ENCODE measurements at regions not wholly inside any gene's neighbourhood (a gene's known extent, or its start where the extent isn't known, plus 50 kb on each side); places are given as distances from the start of the nearest gene placed in this dataset.

GRCh38 chr22:34866081-34866480 is 199.9 kb upstream of the ISX start:
- TF ChIP-seq ATF3 (IDR thresholded peaks at IDR 0.05) (no peak), EZH2 (IDR thresholded peaks at IDR 0.05) (no peak), CTCF (IDR thresholded peaks at IDR 0.05 in 2 of 3, conservative IDR thresholded peaks at IDR 0.05 in 1 of 3; ENCODE audit: borderline replicate concordance in 1 of 3, insufficient read depth in 1 of 3, low read depth in 2 of 3, low read length in 2 of 3) (no peak), POLR2AphosphoS5 (IDR thresholded peaks at IDR 0.05; ENCODE audit: low read depth, low read length) (no peak), CBX3 (IDR thresholded peaks at IDR 0.05; ENCODE audit: low read depth) (no peak), TCF7L2 (IDR thresholded peaks at IDR 0.05; ENCODE audit: borderline replicate concordance, extremely low read depth, insufficient read depth, insufficient read length) (no peak), RAD21 (IDR thresholded peaks at IDR 0.05; ENCODE audit: low read depth) (no peak), SP1 (IDR thresholded peaks at IDR 0.05; ENCODE audit: low read depth) (no peak)
